T-helper 1 cell (primary cell): ENCODE measurements at regions not wholly inside any gene's neighbourhood (a gene's known extent, or its start where the extent isn't known, plus 50 kb on each side); places are given as distances from the start of the nearest gene placed in this dataset.
"Not testable (repeated sequence)": the region's sequence is repeated elsewhere in the genome, so short reads cannot be mapped to it uniquely, and the experiment has no call there.

Experiments used
- DNase-seq, 5 donors: peaks; one replicate each; pipeline ENCODE4 v3.0.0-alpha.2; 2012 to 2020

DNA sequence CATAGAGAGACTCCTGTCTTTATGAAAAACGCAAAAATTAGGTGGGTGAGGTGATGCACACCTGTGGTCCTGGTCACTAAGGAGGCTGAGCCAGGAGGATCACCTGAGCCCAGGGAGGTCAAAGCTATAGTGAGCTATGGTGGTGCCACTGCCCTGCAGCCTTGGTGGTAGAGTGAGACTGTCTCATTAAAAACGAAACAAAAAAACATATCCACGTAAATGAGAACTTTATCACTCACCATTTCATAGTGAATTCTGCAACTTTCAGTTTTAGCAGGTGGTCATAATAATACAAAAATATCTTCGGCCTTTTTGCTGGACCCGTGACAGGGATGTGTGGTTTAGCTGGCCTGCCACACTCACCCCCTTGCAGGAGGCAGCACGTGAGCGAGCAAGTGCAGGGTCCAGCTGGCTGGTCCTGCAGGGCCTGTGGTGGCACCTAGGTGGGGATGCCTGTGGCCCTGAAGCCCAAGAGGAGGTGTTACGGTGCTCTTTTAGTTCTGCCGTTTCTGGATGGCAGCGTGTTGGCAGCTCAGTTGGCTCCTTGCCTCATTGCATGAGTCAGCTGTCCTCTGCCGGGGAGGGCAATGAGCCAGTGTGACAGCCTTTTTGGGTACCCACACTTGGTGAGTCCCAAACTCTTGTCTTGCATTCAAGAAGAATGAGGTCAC is 1330.7 kb upstream of the TMEM132C start:
- DNase-seq, result no peak

DNA sequence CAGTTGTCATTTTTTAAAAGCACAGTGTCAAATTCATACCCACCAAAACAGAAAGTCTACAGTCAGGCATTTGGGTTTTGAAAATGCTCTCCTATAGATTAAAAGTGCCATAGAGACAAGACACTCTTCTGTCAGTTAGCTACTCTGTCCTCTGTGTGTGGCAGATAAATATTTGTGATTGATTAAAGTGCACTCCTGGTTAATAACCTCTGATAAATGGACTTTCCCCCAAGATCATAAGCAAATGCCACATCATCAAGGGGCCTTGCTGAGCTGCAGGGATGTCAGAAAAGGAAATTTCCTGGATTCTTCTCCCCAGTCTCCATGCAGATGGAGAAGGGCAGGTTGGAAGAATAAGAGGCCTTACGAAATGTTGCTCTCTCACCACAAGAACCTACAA is 1329.5 kb upstream of the TMEM132C start:
- DNase-seq, result no peak

DNA sequence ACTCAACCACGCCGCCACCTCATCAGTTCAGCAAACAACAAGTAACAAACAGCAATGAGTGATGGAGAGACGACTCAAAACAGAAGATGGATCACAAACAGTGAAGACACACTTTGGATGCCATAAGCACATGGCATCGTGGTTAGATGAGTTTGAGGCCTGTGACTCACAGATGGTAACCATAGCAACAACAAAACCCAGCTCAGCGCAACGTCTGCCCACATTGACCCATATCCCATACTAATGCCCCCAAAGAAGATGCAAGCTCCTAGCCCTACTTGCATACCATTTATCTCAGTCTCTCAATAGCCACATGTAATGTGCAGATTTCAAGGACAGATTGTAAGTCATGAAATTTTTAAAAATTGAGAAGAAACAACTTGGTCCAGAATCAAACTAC is 1322.3 kb upstream of the TMEM132C start:
- no peak for DNase-seq

DNA sequence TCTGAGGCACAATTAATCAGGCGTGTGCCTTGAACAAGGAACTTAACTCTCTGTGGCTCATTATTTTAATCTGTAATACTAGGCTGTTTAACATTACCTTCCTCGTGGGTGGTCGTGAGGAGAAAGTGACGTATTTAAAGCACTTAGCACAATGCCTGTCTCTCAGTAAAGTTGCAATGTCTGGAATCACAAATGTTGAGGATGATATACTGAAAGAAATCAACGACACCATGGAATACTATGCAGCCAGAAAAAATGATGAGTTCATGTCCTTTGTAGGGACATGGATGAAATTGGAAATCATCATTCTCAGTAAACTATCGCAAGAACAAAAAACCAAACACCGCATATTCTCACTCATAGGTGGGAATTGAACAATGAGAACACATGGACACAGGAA is 1320.0 kb upstream of the TMEM132C start:
- not testable (repeated sequence) for DNase-seq

DNA sequence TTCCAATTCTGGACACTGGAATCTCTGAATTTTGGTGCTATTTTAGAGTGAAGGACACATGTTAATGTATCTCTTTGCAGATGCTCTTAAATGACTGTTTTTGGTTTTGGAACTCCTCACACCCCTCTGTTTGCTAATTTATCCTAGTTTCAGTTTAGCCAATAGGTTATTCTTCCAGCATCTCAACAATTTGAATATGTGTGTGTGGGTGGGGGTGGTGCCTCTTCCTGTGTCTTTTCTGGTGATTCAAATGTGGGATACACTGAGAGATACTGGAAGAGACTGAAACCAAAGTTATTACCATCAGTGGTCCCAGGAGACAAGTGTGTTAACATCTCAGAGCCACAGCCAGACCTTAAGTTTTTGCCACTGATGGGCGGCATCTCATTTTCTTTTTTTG is 1317.4 kb upstream of the TMEM132C start:
- no peak for DNase-seq

DNA sequence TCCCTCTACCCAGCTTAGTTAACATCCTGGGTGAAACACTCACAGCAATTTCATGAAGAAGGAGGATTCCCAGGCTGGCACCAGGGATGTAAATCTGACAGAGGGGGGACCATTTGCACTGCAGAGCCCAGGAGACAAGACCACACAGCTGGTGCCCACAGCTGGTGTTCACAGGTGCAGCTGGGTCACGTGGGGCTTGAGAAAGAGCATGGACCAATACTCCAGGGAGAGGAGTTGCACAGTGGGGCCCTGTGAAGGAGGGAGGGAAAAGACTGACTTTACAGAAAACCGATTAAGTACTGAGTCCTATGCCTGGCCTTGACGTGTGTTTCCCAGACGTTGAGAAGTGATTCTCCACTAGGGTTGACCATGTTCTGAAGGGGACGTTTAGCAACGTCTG is 1316.7 kb upstream of the TMEM132C start:
- no peak for DNase-seq

DNA sequence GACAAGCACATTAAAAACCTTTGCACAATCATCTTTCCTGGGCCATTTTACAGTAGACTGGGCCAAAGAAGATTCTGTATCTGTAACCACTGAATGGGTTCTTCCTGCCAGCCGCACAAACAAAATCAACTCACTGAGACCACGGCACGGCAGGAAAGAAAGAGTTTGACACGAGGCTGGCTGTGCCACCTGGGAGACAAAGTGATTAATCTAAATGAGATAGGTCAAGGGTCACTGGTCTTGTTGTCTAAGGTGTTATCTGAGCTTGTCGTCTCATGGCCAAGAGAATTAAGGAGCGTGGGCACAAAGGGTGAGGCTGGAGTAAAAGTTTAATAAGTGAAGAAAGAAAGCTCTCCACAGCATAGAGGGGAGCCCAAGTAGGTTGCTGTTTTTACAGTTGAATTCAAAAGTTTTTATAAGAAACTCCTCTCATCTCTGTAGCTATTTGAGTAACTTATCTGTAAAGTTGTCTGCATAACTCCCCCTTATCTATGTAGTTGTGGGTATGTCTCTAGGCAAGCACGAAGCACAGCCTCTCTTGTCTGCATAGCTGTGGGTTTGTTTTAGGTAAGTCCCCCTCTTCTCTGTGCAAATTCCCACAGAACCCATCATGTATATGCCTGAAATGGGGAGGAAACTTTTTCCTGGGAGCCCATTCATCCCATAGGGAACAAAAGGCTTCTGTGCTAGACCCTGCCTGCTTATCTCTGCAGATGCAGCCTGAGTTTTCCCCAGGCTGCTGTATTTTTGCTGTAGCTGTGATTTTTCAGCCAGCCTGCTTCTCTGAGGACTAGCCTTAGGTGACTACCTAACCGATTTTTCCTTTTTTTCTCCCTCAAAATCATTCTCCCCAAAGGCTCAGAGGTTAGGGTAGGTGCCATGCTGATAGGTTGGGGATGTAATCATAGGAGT is 1314.6 kb upstream of the TMEM132C start:
- DNase-seq, result no peak

DNA sequence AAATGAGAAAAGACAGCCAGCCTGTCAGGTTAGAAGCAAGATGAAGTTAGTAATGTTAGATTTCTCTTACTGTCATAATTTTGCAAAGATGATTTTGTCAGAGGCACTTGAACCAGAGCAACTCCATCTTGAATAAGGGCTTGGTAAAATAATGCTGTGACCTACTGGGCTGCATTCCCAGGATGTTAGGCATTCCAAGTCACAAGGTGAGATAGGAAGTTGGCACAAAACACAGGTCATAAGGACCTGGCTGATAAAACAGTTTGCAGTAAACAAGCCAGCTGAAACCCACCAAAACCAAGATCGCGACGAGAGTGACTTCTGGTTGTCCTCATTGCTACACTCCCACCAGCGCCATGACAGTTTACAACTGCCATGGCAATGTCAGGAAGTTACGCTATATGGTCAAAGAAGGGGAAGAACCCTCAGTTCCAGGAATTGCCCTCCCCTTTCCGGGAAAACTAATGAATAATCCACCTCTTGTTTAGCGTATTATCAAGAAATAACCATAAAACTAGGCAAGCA is 1313.5 kb upstream of the TMEM132C start:
- DNase-seq, result no peak

DNA sequence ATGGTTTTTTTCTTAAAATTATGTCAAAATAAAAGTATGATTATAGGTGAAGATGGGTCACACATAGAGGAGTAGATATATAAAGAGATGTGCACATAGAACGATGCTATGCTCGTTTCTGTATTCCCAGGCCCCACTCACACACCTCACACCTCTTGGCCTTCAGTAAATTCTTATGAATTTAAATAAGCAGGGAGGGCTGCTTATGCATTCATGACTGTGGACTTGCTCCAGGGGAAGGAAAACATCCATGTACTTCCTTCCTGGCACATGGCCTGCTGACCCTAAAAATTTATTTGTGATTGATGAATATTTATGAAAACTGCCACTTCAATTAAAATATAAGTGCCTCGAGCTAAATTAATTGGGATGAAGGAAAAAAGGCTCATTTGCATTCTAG is 1306.7 kb upstream of the TMEM132C start:
- no peak for DNase-seq

DNA sequence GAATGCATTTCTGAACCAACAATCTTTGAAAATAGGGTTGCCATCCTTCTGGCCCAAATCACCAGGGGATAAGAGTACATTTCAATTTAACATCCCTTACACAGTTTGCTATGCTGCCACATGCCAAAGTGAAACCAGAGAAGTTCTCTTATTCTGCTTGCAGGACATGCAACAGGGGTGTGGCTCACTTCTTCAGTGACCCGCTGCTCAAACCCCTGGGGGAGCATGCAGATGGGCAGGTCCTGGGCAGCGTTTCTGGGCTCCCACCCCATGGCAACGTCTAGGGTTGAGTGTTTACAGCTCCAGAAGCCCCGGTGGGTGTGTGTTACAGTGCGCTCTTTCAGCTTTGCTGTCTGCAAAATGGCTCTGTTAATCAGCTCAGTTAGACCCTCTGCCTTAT is 1306.3 kb upstream of the TMEM132C start:
- no peak for DNase-seq

DNA sequence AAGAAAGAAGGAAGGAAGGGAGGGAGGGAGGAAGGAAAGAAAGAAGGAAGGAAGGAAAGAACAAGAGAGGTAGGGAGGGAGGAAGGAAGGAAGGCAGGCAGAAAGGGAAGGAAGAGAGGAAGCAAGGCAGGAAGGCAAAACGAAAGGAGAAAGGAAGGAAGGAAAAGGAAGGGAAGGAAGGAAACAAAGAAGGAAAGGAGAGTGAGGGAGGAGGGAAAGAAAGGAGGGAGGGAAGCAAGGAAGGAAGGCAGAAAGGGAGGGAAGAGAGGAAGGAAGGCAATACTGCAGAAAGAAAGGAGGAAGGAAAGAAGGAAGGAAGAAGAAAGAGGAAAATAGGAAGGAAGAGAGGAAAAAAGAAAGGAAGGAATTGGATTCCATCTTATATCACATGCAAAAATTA is 1303.1 kb upstream of the TMEM132C start:
- DNase-seq, result no peak

DNA sequence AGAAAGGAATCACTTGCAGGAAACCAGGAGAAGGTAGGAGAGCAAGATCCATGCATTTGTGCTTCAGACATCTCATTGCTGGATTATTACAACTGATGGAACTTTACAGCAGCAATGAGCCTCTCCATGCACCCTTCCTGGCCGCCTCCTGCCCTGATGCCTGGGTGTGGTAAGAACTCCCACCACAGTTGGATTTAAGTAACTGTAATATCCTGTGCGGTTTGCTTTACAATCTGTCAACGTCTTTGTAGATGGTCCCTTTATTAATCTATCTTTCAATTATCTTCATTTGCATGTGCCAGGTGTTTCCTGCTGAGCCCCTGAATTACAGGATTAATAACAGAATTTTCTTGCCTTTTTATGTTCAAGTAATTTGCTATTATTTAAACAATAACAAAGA is 1300.5 kb upstream of the TMEM132C start:
- DNase-seq, result no peak

DNA sequence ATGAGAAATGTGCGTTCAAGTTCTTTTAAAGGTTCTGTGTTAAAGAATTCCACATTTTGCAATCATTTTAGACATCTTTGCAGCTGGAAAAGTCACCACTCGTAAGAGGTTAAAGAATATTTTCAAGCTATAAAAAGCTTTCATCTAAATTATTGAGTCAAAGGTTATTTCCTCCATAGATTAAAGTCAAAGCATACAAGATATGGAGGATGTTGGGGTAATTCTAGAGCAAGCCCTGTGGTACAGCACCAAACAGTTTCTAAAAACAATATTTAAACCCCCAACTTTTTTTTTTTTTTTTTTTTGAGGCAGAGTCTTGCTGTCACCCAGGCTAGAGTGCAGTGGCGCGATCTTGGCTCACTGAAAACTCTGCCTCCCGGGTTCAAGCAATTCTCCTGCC is 1299.8 kb upstream of the TMEM132C start:
- DNase-seq, result no peak

DNA sequence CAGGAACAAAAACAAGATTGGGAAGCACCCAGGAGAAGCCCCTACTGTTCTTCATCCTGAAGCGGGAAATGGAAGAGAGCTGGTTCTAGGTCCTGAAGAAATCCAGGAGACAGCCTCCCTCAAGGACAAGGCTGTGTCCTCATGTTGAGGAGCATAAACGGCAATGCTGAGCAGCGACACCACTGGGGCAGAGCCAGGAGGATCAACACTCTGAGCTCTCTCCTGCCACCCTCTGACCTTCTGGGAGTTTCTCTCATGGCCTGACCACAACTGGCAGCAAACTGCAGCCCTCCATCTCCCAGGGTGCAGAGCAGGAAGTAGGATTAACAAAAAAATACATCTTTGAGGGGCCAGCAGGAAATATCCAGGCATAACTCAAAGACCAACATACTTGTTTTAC is 1292.2 kb upstream of the TMEM132C start:
- DNase-seq, result no peak

DNA sequence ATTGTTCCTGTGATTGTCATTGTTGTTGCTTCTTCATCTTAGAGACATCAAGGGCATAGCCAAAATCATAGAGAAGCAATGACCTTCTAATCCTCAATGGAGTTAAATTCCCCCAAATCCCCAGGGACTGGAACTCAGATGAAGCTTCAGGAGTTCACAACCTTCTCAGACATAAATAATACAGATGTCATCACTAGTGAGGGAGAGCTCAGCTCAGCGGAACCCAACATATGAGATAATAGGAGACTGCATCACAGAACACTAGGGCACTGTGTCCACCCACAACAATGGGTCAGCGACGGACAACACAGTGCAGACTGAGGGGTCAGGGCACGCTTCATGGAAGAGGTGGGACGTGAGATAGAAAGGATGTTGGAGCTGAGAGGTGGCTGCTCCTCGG is 1290.4 kb upstream of the TMEM132C start:
- no peak for DNase-seq

DNA sequence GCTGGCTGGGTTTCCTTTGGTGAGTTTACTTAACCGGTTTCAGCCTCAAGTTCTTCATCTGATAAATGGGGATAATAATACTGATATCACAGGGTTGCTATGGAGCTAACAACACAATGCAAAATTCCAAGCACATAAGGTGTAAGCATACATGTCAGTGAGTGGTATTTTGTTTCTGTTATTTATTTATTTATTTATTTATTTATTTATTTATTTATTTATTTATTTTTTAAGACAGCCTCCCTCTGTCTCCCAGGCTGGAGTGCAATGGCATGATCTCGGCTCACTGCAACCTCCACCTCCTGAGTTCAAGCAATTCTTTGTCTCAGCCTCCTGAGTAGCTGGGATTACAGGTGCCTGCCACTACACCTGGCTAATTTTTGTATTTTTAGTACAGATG is 1287.4 kb upstream of the TMEM132C start:
- DNase-seq, result not testable (repeated sequence)

DNA sequence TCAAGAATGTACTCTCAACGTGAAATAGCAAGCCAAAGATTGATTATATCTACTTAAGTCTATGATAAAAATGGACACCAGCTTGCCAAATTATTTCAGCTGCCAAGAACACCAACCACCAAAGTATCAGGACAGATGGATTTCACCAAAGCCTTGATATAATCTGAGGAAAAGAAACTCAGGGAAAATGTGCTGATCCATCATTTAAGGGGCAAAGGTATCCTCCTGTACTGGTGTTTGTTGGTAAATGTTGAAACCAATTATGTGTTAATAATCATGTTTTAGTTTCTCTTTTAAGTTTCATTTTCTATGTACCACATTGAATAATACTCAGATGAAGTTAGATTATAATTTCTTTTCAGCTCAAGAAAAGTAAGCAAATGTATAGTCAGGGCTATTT is 1284.3 kb upstream of the TMEM132C start:
- no peak for DNase-seq

DNA sequence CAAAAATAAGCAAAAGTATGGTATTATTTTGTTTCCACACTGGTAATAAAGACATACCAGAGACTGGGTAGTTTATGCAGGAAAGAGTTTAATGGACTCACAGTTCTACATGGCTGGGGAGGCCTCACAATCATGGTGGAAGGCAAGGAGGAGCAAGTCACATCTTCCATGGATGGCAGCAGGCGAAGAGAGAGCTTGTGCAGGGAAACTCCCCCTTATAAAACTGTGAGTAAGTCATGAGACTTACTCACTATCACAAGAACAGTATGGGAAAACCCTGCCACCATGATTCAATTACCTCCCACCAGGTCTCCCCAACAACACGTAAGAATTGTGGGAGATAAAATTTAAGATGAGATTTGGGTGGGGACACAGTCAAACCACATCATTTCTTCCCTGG is 1283.2 kb upstream of the TMEM132C start:
- DNase-seq, result not testable (repeated sequence)

DNA sequence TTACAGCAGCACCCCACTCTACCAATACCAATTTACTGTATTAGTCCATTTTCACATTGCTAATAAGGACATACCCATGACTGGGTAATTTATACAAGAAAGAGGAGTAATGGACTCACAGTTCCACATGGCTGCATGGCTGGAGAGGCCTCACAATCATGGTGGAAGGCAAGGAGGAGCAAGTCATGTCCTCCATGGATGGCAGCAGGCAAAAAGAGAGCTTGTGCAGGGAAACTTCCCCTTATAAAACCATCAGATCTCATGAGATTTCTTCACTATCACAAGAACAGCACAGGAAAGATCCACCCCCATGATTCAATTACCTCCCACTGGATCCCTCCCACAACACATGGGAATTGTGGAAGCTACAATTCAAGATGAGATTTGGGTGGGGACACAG is 1281.3 kb upstream of the TMEM132C start:
- not testable (repeated sequence) for DNase-seq

DNA sequence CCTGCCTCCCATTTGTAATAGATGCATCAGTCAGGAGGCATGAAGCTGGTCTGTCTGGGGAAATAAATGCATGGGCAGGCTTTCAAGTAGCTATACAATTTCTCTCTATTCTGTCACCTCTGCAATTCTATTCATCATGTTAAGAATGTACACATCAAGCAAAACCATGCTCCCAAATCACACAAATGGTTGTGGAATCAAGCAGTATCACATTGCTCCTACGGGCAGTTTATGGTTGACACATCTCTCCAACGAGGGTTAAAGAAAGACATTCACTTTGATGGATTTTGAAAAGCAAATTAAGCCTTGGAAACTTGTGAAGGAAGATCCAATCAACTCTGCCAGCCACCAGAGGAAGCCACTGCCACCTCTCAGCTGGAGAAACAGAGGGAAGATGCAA is 1277.4 kb upstream of the TMEM132C start:
- no peak for DNase-seq

DNA sequence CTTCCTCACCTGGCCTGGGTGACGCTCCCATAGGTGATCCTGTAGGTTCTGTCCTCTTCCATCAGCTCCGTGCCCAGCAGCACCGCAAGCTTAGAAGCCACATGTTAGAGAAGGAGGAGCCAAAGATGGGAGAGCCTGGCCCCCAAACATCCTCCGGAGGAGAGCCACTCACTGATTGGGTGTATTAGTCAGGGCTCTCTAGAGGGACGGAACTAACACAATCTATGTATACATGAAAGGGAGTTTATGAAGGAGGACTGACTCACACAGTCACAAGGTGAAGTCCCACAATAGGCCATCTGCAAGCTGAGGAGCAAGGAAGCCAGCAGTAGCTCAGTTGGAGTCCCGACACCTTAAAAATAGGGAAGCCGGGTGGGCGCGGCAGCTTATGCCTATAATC is 1273.1 kb upstream of the TMEM132C start:
- DNase-seq, result no peak

DNA sequence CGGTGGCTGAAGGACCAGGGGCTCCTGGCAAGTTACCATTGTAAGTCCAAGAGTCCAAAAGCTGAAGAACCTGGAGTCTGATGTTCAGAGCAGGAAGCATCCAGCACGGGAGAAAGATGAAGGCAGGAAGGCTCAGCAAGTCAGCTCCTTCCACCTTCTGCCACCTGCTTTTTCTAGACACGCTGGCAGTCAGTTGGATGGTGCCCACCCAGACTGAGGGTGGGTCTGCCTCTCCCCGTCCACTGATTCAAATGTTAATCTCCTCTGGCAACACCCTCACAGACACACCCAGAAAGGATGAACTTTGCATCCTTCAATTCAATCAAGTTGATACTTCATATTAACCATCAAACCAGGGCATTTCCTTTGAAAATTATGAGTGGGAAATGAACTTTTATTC is 1272.4 kb upstream of the TMEM132C start:
- no peak for DNase-seq

DNA sequence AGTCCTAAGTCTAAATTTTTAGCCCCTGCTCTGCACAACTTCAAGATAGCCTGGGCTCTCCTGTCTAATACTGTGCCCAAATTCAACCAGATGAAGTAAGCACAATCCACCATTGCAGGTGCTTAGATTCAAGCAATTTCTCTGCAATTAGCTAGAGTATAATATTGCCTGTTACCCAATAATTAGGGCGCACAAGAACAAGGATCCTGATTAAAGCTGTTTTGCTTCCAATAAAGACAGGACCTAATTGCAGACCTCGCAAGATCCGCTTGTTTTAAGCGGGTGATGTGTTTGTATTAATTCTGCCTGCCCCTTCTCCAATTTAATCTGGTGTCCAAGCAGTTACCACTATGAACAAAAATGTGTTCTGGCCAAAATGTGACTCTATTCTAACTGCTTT is 1268.9 kb upstream of the TMEM132C start:
- DNase-seq, result no peak

DNA sequence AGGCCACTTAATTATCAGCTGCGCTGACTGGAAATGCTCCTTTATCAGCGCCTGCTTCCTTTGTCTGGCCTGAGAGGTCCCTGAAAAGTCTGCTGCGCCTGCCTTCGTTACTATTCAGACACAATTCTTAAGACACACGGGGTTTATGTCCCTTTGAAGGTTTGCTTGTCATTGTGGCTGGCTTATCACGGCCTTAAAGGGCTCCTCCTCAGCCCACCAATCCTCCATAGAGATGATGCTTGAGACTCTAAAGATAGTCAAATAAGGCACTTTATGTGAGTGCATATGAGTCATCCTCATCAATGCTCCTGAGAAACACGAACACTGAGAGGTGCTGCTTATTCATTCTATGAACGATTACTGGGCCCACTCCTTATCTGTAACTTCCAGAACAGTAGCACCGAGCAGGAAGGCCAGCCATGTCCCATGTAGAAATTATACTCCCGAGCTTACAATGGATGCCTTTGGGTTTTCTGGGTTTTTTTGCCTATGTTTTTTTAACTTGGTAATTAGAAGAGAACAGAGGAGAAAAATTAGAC is 1268.2 kb upstream of the TMEM132C start:
- no peak for DNase-seq
